Breast epithelium (tissue), 4 donors: ENCODE measurements at regions not wholly inside any gene's neighbourhood (a gene's known extent, or its start where the extent isn't known, plus 50 kb on each side); places are given as distances from the start of the nearest gene placed in this dataset.

Experiments
- DNase-seq, 2 donors: peaks; one replicate each; pipeline ENCODE4 v3.0.0-alpha.2; 2019; ENCODE audit warnings: low spot score in 2 of 2
- H3K27ac ChIP-seq, 2 donors: fragments of 200-600 bp; sonication (generic) in 1 of 2; one replicate each; pipeline ENCODE4 v1.5.1; 2016 to 2019; ENCODE audit warnings: mild to moderate bottlenecking in 1 of 2
- H3K27me3 ChIP-seq, 2 donors: fragments of 200-600 bp; sonication (generic) in 1 of 2; one replicate each; pipeline versions ENCODE4 v1.5.1 to v1.6.0; 2017 to 2019; ENCODE audit warnings: control low read depth in 1 of 2, mild to moderate bottlenecking in 1 of 2
- H3K36me3 ChIP-seq: fragments of 200-600 bp; one replicate; pipeline ENCODE4 v1.5.1; 2019
- H3K4me1 ChIP-seq, 2 donors: fragments of 200-600 bp; sonication (generic); one replicate each; pipeline ENCODE4 v1.5.1; 2016 to 2019; ENCODE audit warnings: control low read depth in 1 of 2
- H3K4me3 ChIP-seq, 3 donors: fragments of 200-600 bp; sonication (generic); 1 replicate in 2 of 3; 2 replicates in 1 of 3; pipeline ENCODE4 v1.5.1; 2016 to 2019; ENCODE audit warnings: mild to moderate bottlenecking in 3 of 3, moderate library complexity in 2 of 3
- H3K9me3 ChIP-seq, 2 donors: fragments of 200-600 bp; sonication (generic) in 1 of 2; one replicate each; pipeline ENCODE4 v1.5.1; 2016 to 2019; ENCODE audit warnings: control low read depth in 1 of 2
- CTCF ChIP-seq, 3 donors: fragments of 450-650 bp; IDR thresholded peaks; one replicate each; pipeline ENCODE4 v1.5.1; 2016 to 2017; ENCODE audit warnings: antibody characterized with exemption in 3 of 3, mild to moderate bottlenecking in 3 of 3, moderate library complexity in 3 of 3
- POLR2A ChIP-seq: fragments of 450-650 bp; IDR thresholded peaks from one replicate; pipeline ENCODE4 v1.6.1; 2016; ENCODE audit warnings: antibody characterized with exemption, mild to moderate bottlenecking, moderate library complexity
- POLR2AphosphoS5 ChIP-seq, 3 donors: sonication (generic); formaldehyde crosslinking; IDR thresholded peaks; one replicate each; pipeline ENCODE4 v1.6.1; 2017; ENCODE audit warnings: antibody characterized with exemption in 3 of 3
- intact Hi-C: fragments of 100-400 bp; cut with DNase I; formaldehyde crosslinking; loops from one replicate; pipeline ENCODE4 v1.15.1; 2023; ENCODE audit warnings: low total_unique reads

- no peak for DNase-seq
- Histone ChIP-seq H3K27ac (no peak overlapping the region), H3K36me3 (no peaks in the 10 kb centered on the region), H3K4me3 (no peak overlapping the region), H3K9me3 (no peaks in the 10 kb centered on the region), H3K27me3 (no peaks in the 10 kb centered on the region), H3K4me1 (no peaks in the 10 kb centered on the region)
- intact Hi-C loops, result no loop called here
- TF ChIP-seq CTCF (IDR thresholded peaks at IDR 0.05), result no peak
- TF ChIP-seq POLR2AphosphoS5 (IDR thresholded peaks at IDR 0.05), result no peak
- TF ChIP-seq POLR2A, result no peak
These were observed 1180.6 kb upstream of the CDH18 start for GRCh38 chr5:21168557-21168956.

- Histone ChIP-seq H3K4me3 (no peak overlapping the region), H3K36me3 (no peaks in the 10 kb centered on the region), H3K4me1 (no peaks in the 10 kb centered on the region), H3K27me3 (no peaks in the 10 kb centered on the region), H3K27ac (no peak overlapping the region), H3K9me3 (no peaks in the 10 kb centered on the region)
- intact Hi-C loops, result no loop called here
- no peak for DNase-seq
- TF ChIP-seq POLR2AphosphoS5 (IDR thresholded peaks at IDR 0.05) (no peak), POLR2A (no peak), CTCF (IDR thresholded peaks at IDR 0.05) (no peak)
These were observed 1177.3 kb upstream of the CDH18 start for GRCh38 chr5:21165344-21165743.

GRCh38 chr5:21164425-21164824 lies 1176.4 kb upstream of the CDH18 start:
- Histone ChIP-seq H3K27ac (no peak overlapping the region), H3K4me3 (no peak overlapping the region), H3K4me1 (no peaks in the 10 kb centered on the region), H3K9me3 (no peaks in the 10 kb centered on the region), H3K36me3 (no peaks in the 10 kb centered on the region), H3K27me3 (no peaks in the 10 kb centered on the region)
- DNase-seq, result no peak
- TF ChIP-seq CTCF (IDR thresholded peaks at IDR 0.05), result no peak
- no peak for TF ChIP-seq POLR2AphosphoS5 (IDR thresholded peaks at IDR 0.05)
- TF ChIP-seq POLR2A, result no peak
- intact Hi-C loops, result no loop called here

- Histone ChIP-seq H3K9me3 (no peaks in the 10 kb centered on the region), H3K4me1 (no peaks in the 10 kb centered on the region), H3K27ac (no peak overlapping the region), H3K4me3 (no peak overlapping the region), H3K27me3 (no peaks in the 10 kb centered on the region), H3K36me3 (no peaks in the 10 kb centered on the region)
- intact Hi-C loops, result no loop called here
- no peak for DNase-seq
- no peak for TF ChIP-seq POLR2AphosphoS5 (IDR thresholded peaks at IDR 0.05)
- no peak for TF ChIP-seq POLR2A
- TF ChIP-seq CTCF (IDR thresholded peaks at IDR 0.05), result no peak
These were observed 1171.6 kb upstream of the CDH18 start for GRCh38 chr5:21159510-21160059.

- Histone ChIP-seq H3K27me3 (no peaks in the 10 kb centered on the region), H3K4me3 (no peak overlapping the region), H3K9me3 (no peaks in the 10 kb centered on the region), H3K36me3 (no peaks in the 10 kb centered on the region), H3K4me1 (no peaks in the 10 kb centered on the region), H3K27ac (no peak overlapping the region)
- intact Hi-C loops, result no loop called here
- DNase-seq, result no peak
- no peak for TF ChIP-seq POLR2AphosphoS5 (IDR thresholded peaks at IDR 0.05)
- TF ChIP-seq CTCF (IDR thresholded peaks at IDR 0.05), result no peak
- no peak for TF ChIP-seq POLR2A
These were observed 1166.5 kb upstream of the CDH18 start for GRCh38 chr5:21154526-21154925.
